ENCODE measurements at regions not wholly inside any gene's neighbourhood (a gene's known extent, or its start where the extent isn't known, plus 50 kb on each side); places are given as distances from the start of the nearest gene placed in this dataset.

- H3K9me3 ChIP-seq (ENCODE audit: low read depth, low read length, poor library complexity, severe bottlenecking) = no peaks in the 10 kb centered on the region
- POLR2A ChIA-PET (ENCODE audit: low non-redundant PET) = interaction anchor here (0.7 kb wide), 1 partner anchor 20 kb away, joined by 4 read pairs; no protein-coding TSS in a partner anchor
Measured at GRCh38 chr2:118437501-118437900, 349.2 kb downstream of the INSIG2 start.

DNA sequence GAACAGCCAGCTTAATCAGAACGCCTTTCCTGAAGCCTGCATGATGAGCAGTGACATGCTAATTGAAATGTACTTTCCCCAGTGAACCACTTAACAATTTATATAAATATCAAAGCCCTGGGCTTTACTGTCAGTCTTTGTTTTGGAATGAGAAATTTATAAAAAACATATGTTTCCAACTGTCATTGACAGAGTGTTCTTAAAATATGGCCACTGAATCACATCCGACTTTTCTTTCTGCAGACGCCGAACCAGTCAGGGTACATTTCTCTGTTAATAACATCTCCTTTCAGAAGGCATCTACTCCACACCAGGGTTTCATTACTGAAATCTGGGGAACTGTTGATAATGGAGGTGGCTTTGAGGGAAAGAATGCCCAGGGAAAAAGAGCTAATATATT, 343.7 kb downstream of the INSIG2 start:
- H3K4me3 ChIP-seq (ENCODE audit: low read depth, low read length, poor library complexity, severe bottlenecking) = no peak overlapping the region
- POLR2A ChIA-PET (ENCODE audit: low non-redundant PET) = no interaction called here
- TF ChIP-seq EZH2 (IDR thresholded peaks at IDR 0.05; ENCODE audit: borderline replicate concordance, low read depth, low read length, poor library complexity, severe bottlenecking) = no peak
- no peak for TF ChIP-seq CTCF (conservative IDR thresholded peaks at IDR 0.05; ENCODE audit: low read depth, low read length)
- no peaks in the 10 kb centered on the region for H3K27me3 ChIP-seq (replicated peaks; ENCODE audit: insufficient read depth, low read depth, low read length, poor library complexity)
- H3K9me3 ChIP-seq (ENCODE audit: low read depth, low read length, poor library complexity, severe bottlenecking) = no peaks in the 10 kb centered on the region
- CTCF ChIA-PET = no interaction called here
- DNase-seq (ENCODE audit: low spot score) = no peak
- no peak overlapping the region for H3K27ac ChIP-seq (ENCODE audit: low read depth, low read length, poor library complexity, severe bottlenecking)
- no TSS peak for BruUV-seq (replicated peaks)
- intact Hi-C loops (cut with micrococcal nuclease; ENCODE audit: unreplicated experiment) = no loop called here
- H3K36me3 ChIP-seq (ENCODE audit: insufficient read depth, low read length, poor library complexity, severe bottlenecking) = no peaks in the 10 kb centered on the region
- no peaks in the 10 kb centered on the region for H3K4me1 ChIP-seq (ENCODE audit: insufficient read depth, low read length, poor library complexity, severe bottlenecking)

More at GRCh38 chr2:118437501-118437900, 349.2 kb downstream of the INSIG2 start:
- no peak for DNase-seq (ENCODE audit: low spot score)
- TF ChIP-seq EZH2 (IDR thresholded peaks at IDR 0.05; ENCODE audit: borderline replicate concordance, low read depth, low read length, poor library complexity, severe bottlenecking) (no peak), CTCF (conservative IDR thresholded peaks at IDR 0.05; ENCODE audit: low read depth, low read length) (no peak)
- no peak overlapping the region for H3K4me3 ChIP-seq (ENCODE audit: low read depth, low read length, poor library complexity, severe bottlenecking)
- no peak overlapping the region for H3K27ac ChIP-seq (ENCODE audit: low read depth, low read length, poor library complexity, severe bottlenecking)
- no peaks in the 10 kb centered on the region for H3K4me1 ChIP-seq (ENCODE audit: insufficient read depth, low read length, poor library complexity, severe bottlenecking)
- no TSS peak for BruUV-seq (replicated peaks)
- no peaks in the 10 kb centered on the region for H3K36me3 ChIP-seq (ENCODE audit: insufficient read depth, low read length, poor library complexity, severe bottlenecking)
- intact Hi-C loops (cut with micrococcal nuclease; ENCODE audit: unreplicated experiment) = no loop called here
- CTCF ChIA-PET = no interaction called here
- no peaks in the 10 kb centered on the region for H3K27me3 ChIP-seq (replicated peaks; ENCODE audit: insufficient read depth, low read depth, low read length, poor library complexity)

GRCh38 chr2:118431586-118431985, 343.3 kb downstream of the INSIG2 start:
- ChIA-PET CTCF (no interaction called here), POLR2A (ENCODE audit: low non-redundant PET) (no interaction called here)
- Histone ChIP-seq H3K36me3 (ENCODE audit: insufficient read depth, low read length, poor library complexity, severe bottlenecking) (no peaks in the 10 kb centered on the region), H3K9me3 (ENCODE audit: low read depth, low read length, poor library complexity, severe bottlenecking) (no peaks in the 10 kb centered on the region), H3K4me3 (ENCODE audit: low read depth, low read length, poor library complexity, severe bottlenecking) (no peak overlapping the region), H3K4me1 (ENCODE audit: insufficient read depth, low read length, poor library complexity, severe bottlenecking) (no peaks in the 10 kb centered on the region), H3K27ac (ENCODE audit: low read depth, low read length, poor library complexity, severe bottlenecking) (no peak overlapping the region), H3K27me3 (replicated peaks; ENCODE audit: insufficient read depth, low read depth, low read length, poor library complexity) (no peaks in the 10 kb centered on the region)
- no TSS peak for BruUV-seq (replicated peaks)
- intact Hi-C loops (cut with micrococcal nuclease; ENCODE audit: unreplicated experiment) = no loop called here
- no peak for DNase-seq (ENCODE audit: low spot score)
- TF ChIP-seq EZH2 (IDR thresholded peaks at IDR 0.05; ENCODE audit: borderline replicate concordance, low read depth, low read length, poor library complexity, severe bottlenecking) (no peak), CTCF (conservative IDR thresholded peaks at IDR 0.05; ENCODE audit: low read depth, low read length) (no peak)

Data from A673 (cell line).